ENCODE measurements at regions not wholly inside any gene's neighbourhood (a gene's known extent, or its start where the extent isn't known, plus 50 kb on each side); places are given as distances from the start of the nearest gene placed in this dataset.
A peak's percentile ranks its signal among the peaks of the same experiment; 100 is the strongest.

DNA sequence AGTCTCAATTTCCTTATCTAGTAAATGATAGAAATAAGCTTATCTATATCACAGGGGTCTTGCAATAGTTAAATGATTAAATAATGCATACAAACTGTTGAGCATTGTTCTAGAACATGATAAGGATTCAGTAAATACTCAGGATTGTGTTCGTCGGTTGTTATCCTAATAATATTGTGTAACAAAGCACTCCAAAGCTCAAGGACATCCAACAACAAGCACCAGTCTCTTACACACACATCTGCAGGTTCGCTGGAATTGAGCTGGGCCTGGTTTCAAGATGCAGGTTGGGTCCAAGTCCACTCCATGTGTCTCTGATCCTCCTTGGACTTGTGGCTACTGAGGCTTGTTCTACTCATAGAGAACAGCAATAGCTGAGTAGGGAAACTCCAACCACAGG is 74.1 kb upstream of the MC3R start:
- no peak for DNase-seq (ENCODE audit: low read depth, low spot score)

DNA sequence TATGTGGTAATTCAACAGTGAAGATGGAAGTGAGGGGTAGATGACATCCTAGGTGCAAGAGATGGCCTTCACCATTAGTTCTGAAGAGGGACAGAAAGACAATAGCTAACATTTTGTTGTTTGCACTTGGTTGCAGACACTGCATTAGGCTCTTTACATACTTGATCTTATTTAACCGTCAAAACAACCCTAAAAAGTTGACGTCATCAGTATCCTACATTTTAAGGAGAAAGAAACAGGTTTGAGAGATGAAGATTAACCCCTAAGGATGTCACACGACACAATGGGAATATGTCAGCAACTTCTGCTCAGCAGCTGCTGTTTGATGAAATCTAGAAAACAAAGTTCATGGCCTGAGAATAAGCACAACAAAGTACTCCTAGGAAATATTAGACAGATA is 72.6 kb upstream of the MC3R start:
- no peak for DNase-seq (ENCODE audit: low read depth, low spot score)

DNA sequence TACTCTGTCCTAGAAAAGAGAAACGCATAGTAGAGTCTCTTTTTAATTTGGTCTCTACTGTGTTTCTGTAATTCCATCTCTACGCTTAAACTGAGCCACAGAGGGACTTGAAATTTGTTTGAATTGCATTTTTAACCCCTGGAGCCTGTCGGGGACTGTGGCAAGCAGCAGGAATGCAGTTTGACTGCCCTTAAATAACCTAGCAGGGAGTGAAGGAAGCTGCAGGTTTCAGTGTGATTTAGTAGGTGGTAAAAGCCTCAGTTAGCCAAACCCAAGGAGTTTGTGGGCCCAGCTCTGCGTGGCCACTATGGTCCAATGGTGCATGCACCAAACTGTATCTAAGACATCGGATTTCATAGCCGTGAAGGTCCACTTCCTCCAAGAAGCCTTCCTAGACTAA is 70.3 kb upstream of the MC3R start:
- DNase-seq (ENCODE audit: low read depth, low spot score) = no peak

DNA sequence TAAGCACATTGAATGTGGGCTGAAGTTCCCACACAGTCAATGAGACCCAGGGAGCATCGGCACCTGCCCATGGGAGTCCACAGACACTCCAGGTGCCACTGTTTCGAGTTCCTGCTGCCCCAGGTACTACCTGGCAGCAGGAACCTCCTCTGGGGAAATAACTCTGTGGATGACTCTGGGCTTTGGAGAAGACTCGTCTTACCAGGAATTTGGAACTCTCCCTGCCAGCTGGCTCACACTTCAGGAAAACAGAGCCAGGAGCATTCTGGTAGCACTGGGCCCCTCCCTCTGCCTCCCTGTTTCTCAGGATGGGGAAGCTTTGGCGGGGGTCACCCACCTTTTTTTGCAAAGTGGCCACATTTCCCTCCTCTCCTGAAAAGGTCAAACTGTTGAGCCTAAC is 69.5 kb upstream of the MC3R start:
- no peak for DNase-seq (ENCODE audit: low read depth, low spot score)

DNA sequence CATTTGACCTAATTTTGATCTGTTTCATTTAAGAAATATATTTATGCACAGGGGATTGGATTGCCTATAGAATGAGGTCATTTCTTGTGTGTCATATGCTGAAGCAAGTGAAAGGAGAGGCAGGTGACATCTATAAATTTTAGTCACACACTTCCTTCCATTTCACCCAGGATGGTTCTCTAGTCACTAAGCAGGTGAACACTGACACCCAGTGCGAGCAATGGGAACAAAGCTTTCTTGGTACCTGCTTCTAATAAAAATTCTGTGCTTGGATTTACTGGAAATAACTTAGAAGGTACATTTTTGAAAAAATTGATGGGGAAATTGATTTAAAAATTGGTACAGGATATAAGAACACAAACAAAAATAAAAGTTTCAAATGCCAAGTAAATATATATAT is 66.9 kb upstream of the MC3R start:
- DNase-seq (ENCODE audit: low read depth, low spot score) = peak; percentile 9

DNA sequence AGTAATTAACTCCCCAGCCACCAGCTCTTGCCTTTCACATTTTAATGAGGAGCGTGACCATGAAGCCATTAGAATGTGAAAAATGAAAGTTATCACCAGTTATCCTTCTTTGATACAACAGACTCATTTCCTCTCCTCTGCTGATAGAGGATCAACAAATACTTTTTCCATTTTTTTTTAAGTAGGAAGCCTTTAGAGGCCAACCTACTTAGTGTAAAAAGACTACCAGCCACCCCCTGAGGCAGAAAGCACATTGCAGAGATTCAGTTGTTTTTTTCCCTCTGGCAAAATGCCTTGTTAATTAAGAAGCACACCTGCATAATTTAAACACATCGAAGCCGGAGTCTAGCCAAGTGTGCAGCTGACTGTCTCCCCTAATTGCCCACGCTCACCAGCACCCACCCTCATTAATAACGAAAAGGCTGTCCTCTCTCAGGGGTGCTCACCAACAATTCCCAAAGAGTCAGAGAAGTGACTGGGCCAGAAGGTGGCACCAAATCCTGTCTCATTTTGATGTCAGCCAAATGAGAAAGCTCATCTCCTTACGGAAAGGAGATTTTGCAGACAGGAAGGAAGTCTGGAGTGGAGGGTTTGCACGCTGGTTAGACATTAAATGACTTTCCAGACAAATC is 60.9 kb upstream of the MC3R start:
- peak; percentile 29 for DNase-seq (ENCODE audit: low read depth, low spot score)

DNA sequence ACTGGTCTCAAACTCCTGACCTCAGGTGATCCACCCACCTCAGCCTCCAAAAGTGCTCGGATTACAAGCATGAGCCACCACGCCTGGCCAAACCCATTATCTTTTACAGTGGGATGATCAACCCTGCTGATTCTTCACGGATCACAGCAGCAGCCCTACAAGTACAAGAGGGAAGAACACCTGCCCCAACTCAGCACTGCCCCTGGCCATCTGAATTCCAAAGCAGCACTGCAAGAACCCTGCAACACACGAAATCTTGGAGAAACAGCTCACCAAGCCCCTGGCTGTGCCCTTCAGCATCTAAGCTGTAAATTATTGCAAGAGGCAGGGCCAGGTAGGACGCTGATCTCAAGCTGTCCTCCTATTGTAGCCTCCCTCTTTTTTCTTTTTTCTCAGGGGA is 54.5 kb upstream of the MC3R start:
- DNase-seq (ENCODE audit: low read depth, low spot score) = no peak

DNA sequence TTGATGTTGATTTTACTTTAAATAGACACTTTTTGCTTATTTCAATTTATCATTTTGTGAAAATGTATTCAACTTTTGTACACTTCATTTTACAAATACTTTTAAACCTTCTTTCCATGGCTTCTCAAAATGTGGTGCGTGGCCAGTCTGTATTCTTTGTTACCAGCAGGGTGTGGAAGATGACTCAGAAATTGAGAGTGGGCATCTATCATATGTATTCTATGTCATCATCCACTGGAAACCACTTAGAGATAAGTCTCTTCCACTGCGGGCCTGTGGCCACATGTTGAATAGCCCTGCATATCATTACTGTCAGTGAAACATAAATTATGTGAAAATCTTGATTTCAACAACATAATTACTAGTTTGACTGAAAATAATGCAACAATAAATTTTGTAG is 52.6 kb upstream of the MC3R start:
- peak; percentile 5 for DNase-seq (ENCODE audit: low read depth, low spot score)

Measured in astrocyte of the hippocampus (primary cell).